HL-60 (cell line): ENCODE measurements at regions not wholly inside any gene's neighbourhood (a gene's known extent, or its start where the extent isn't known, plus 50 kb on each side); places are given as distances from the start of the nearest gene placed in this dataset.

Experiments
- DNase-seq, 2 experiments: peaks; one replicate each; pipeline ENCODE4 v3.0.0-alpha.2; 2010 to 2020; ENCODE audit warnings: low read depth in 1 of 2, low spot score in 1 of 2
- H3K27ac ChIP-seq: fragments of 250-450 bp; sonication (Bioruptor Pico); replicated peaks from 2 replicates; pipeline ENCODE4 v1.5.1; 2020; ENCODE audit warnings: mild to moderate bottlenecking, moderate library complexity
- H3K27me3 ChIP-seq: fragments of 250-450 bp; sonication (Bioruptor Pico); 2 replicates; pipeline ENCODE4 v1.5.1; 2021; ENCODE audit warnings: mild to moderate bottlenecking, moderate library complexity; ENCODE audit not compliant: insufficient read depth, poor library complexity, severe bottlenecking
- H3K4me3 ChIP-seq: replicated peaks from 2 replicates; pipeline ENCODE4 v1.5.1; 2011; ENCODE audit warnings: mild to moderate bottlenecking, control low read depth, low read length; ENCODE audit not compliant: insufficient read depth
- CTCF ChIP-seq: IDR thresholded peaks from one replicate; pipeline ENCODE4 v1.5.1; 2011; ENCODE audit warnings: low read length, control low read depth, inconsistent platforms; ENCODE audit not compliant: insufficient read depth
- GABPA ChIP-seq: IDR thresholded peaks from 2 replicates; pipeline ENCODE4 v1.6.1; 2012; ENCODE audit warnings: low read depth
- POLR2AphosphoS5 ChIP-seq: IDR thresholded peaks from 2 replicates; pipeline ENCODE4 v1.6.1; 2012; ENCODE audit warnings: low read depth
- REST ChIP-seq: IDR thresholded peaks from 2 replicates; pipeline ENCODE4 v1.6.1; 2012; ENCODE audit warnings: low read depth; ENCODE audit not compliant: insufficient replicate concordance
- SPI1 ChIP-seq: IDR thresholded peaks from 2 replicates; pipeline ENCODE4 v1.6.1; 2012; ENCODE audit warnings: low read depth, mild to moderate bottlenecking, borderline replicate concordance

GRCh38 chr20:62574230-62574993, 67.9 kb upstream of the SLCO4A1 start:
- H3K27ac ChIP-seq, result no peak overlapping the region
- no peak for DNase-seq
- H3K27me3 ChIP-seq, result peaks cover 32% of the 10 kb centered on the region
- H3K4me3 ChIP-seq, result no peak overlapping the region
- TF ChIP-seq GABPA, result no peak
- TF ChIP-seq SPI1, result no peak
- no peak for TF ChIP-seq POLR2AphosphoS5
- TF ChIP-seq REST, result no peak
- no peak for TF ChIP-seq CTCF

GRCh38 chr20:62575976-62576722, 66.2 kb upstream of the SLCO4A1 start:
- H3K27me3 ChIP-seq, result peaks cover 31% of the 10 kb centered on the region
- no peak overlapping the region for H3K27ac ChIP-seq
- DNase-seq, result no peak

GRCh38 chr20:62576815-62577489, 65.4 kb upstream of the SLCO4A1 start:
- Histone ChIP-seq H3K27ac (no peak overlapping the region), H3K4me3 (no peak overlapping the region), H3K27me3 (peaks cover 35% of the 10 kb centered on the region)
- DNase-seq, result no peak
- no peak for TF ChIP-seq SPI1
- TF ChIP-seq POLR2AphosphoS5, result no peak
- no peak for TF ChIP-seq CTCF
- peak; percentile 96 for TF ChIP-seq REST
- TF ChIP-seq GABPA, result no peak

More at GRCh38 chr20:62575976-62576722, 66.2 kb upstream of the SLCO4A1 start:
- no peak for TF ChIP-seq GABPA
- H3K4me3 ChIP-seq, result no peak overlapping the region

GRCh38 chr20:62577490-62577836, 64.8 kb upstream of the SLCO4A1 start:
- H3K27me3 ChIP-seq, result peaks cover 36% of the 10 kb centered on the region
- no peak overlapping the region for H3K4me3 ChIP-seq
- no peak overlapping the region for H3K27ac ChIP-seq
- DNase-seq, result no peak
- TF ChIP-seq GABPA, result no peak
- TF ChIP-seq POLR2AphosphoS5, result no peak
- no peak for TF ChIP-seq REST
- TF ChIP-seq CTCF, result no peak
- TF ChIP-seq SPI1, result no peak
